ENCODE measurements at regions not wholly inside any gene's neighbourhood (a gene's known extent, or its start where the extent isn't known, plus 50 kb on each side); places are given as distances from the start of the nearest gene placed in this dataset.

- TF ChIP-seq POLR2AphosphoS5 (IDR thresholded peaks at IDR 0.05) = no peak
- no peak for TF ChIP-seq POLR2A (IDR thresholded peaks at IDR 0.05)
- TF ChIP-seq CTCF (IDR thresholded peaks at IDR 0.05 in 8 of 11, conservative IDR thresholded peaks at IDR 0.05 in 3 of 11) = no peak
Measured at GRCh38 chr12:17818931-17819330, 271.1 kb downstream of the RERGL start.
